ENCODE measurements at regions not wholly inside any gene's neighbourhood (a gene's known extent, or its start where the extent isn't known, plus 50 kb on each side); places are given as distances from the start of the nearest gene placed in this dataset.

DNA sequence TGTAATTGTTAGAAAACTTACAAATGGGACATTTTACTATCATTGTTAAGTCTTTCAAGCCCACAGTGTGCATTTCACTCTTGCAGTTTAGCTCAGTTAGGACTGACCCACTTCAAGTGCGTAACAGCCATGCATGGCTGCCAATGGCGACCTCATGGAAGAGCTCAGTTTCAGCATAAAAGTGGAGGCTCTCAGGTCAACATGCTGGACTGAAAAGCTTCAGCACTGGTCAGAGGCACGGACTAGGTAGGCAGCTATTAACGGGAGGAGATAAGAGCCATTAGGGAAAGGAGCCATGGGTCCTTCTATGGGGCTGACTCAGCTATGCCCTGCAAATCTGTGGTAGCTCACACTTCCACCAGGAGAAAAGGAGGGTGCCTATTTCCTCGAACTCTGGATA is 101.8 kb downstream of the TTLL2 start:
- no peak overlapping the region for H3K27ac ChIP-seq (ENCODE audit: low read length)
- no peaks in the 10 kb centered on the region for H4K20me1 ChIP-seq (ENCODE audit: insufficient read depth, low read depth, low read length)
- no peak overlapping the region for H3K4me3 ChIP-seq (ENCODE audit: low read length)
- H2AFZ ChIP-seq (ENCODE audit: low read length): no peak overlapping the region
- H3K9ac ChIP-seq (ENCODE audit: low read length): no peak overlapping the region
- no peaks in the 10 kb centered on the region for H3K4me1 ChIP-seq (ENCODE audit: low read length)
- H3K36me3 ChIP-seq (ENCODE audit: insufficient read depth, low read length): no peaks in the 10 kb centered on the region
- H3K9me3 ChIP-seq (ENCODE audit: low read length): no peaks in the 10 kb centered on the region
- H3K9me2 ChIP-seq (replicated peaks; ENCODE audit: insufficient read depth, low read length): no peaks in the 10 kb centered on the region
- no peaks in the 10 kb centered on the region for H3K27me3 ChIP-seq (ENCODE audit: low read length)
- no peaks in the 10 kb centered on the region for H3K79me2 ChIP-seq (ENCODE audit: low read length)
- no peak for DNase-seq
- no peak overlapping the region for H3K4me2 ChIP-seq (ENCODE audit: low read depth, low read length, poor library complexity, severe bottlenecking)

DNA sequence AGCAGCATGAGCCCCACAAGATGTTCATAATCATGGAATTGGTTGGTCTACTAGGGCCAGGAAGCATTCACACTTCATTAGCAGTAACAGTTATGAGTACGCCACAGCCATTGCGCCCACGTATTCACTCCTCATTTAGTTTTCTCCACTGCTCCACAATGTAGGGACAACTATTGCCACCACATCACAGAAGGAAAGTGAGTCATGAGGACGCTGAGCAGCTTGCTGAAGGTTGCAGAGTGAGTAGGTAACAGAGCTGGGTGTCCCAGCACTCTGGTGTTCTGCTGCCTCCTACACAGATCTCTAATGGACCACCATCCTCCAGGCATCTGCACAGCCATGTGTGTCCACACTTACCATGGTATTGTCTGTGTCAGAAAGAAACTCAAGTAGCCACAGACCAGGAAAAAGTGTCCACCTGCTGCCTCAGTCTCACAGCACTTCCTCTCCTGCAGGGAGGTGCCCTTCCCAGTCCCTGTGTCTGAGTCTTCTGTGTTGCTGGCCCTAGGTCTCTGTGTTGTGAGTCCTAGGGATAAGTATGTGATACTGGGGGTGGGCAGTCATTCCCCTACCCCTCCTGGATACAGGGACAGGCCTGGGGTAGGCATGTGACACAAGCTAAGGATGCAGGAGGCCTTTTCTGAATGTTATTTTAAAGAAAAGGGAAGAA is 103.9 kb downstream of the TTLL2 start:
- Histone ChIP-seq H3K4me1 (ENCODE audit: low read length) (no peaks in the 10 kb centered on the region), H3K9me2 (replicated peaks; ENCODE audit: insufficient read depth, low read length) (no peaks in the 10 kb centered on the region), H3K27ac (ENCODE audit: low read length) (no peak overlapping the region), H4K20me1 (ENCODE audit: insufficient read depth, low read depth, low read length) (no peaks in the 10 kb centered on the region), H3K9me3 (ENCODE audit: low read length) (no peaks in the 10 kb centered on the region), H2AFZ (ENCODE audit: low read length) (no peak overlapping the region), H3K9ac (ENCODE audit: low read length) (no peak overlapping the region), H3K36me3 (ENCODE audit: insufficient read depth, low read length) (no peaks in the 10 kb centered on the region), H3K79me2 (ENCODE audit: low read length) (no peaks in the 10 kb centered on the region), H3K4me2 (ENCODE audit: low read depth, low read length, poor library complexity, severe bottlenecking) (no peak overlapping the region), H3K27me3 (ENCODE audit: low read length) (no peaks in the 10 kb centered on the region), H3K4me3 (ENCODE audit: low read length) (no peak overlapping the region)
- no peak for DNase-seq

DNA sequence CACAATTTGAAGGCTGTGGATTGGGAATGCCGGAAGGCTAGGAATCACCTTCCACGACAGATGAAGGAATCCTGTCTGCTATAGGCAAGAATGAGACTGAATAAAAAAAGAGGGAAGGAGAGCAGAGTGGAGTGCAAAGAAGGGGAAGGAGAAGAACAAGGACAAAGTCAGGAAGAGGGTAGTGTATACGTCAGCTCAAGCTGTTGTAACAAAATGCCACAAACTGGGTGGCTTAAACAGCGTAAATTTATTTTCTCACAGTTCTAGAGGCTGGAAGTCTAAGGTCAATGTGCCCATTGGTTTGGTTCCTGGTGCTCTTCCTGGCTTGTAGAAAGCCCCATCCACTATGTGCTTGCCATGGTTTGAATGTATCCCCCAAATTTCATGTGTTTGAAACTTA is 104.5 kb downstream of the TTLL2 start:
- no peaks in the 10 kb centered on the region for H3K9me3 ChIP-seq (ENCODE audit: low read length)
- H3K9ac ChIP-seq (ENCODE audit: low read length): no peak overlapping the region
- H3K79me2 ChIP-seq (ENCODE audit: low read length): no peaks in the 10 kb centered on the region
- H3K4me1 ChIP-seq (ENCODE audit: low read length): no peaks in the 10 kb centered on the region
- H3K4me2 ChIP-seq (ENCODE audit: low read depth, low read length, poor library complexity, severe bottlenecking): no peak overlapping the region
- no peaks in the 10 kb centered on the region for H3K27me3 ChIP-seq (ENCODE audit: low read length)
- no peaks in the 10 kb centered on the region for H3K9me2 ChIP-seq (replicated peaks; ENCODE audit: insufficient read depth, low read length)
- no peaks in the 10 kb centered on the region for H3K36me3 ChIP-seq (ENCODE audit: insufficient read depth, low read length)
- no peak overlapping the region for H3K4me3 ChIP-seq (ENCODE audit: low read length)
- no peaks in the 10 kb centered on the region for H4K20me1 ChIP-seq (ENCODE audit: insufficient read depth, low read depth, low read length)
- H3K27ac ChIP-seq (ENCODE audit: low read length): no peak overlapping the region
- H2AFZ ChIP-seq (ENCODE audit: low read length): no peak overlapping the region
- DNase-seq: no peak

DNA sequence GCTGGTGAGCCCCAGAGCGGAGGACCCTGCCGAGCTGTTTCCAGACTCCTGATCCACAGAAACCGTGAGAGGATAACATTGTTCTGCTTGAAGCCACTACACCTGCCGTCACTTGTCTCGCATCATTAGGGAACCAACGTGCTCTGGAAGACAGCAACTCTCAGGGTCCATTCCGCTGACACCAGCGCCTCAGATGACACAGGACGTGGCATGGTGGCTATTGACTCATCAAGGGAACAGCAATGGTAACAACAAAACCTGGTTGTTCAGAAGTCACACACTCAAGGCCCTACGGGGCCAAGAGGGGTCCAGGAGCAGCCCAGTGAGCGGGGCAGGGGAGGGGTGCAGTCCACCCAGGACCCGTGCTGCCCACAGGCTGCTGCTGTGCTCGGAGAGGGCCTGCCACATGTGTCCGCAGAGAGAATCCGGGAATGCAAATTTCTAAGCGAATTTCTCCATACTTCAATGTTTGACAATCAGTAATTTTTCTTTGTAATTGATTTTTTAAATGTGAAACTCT is 110.4 kb downstream of the TTLL2 start:
- no peak for DNase-seq
- H3K4me2 ChIP-seq (ENCODE audit: low read depth, low read length, poor library complexity, severe bottlenecking): no peak overlapping the region
- no peaks in the 10 kb centered on the region for H3K36me3 ChIP-seq (ENCODE audit: insufficient read depth, low read length)
- H3K4me1 ChIP-seq (ENCODE audit: low read length): no peaks in the 10 kb centered on the region
- no peaks in the 10 kb centered on the region for H4K20me1 ChIP-seq (ENCODE audit: insufficient read depth, low read depth, low read length)
- no peak overlapping the region for H3K4me3 ChIP-seq (ENCODE audit: low read length)
- no peak overlapping the region for H3K27ac ChIP-seq (ENCODE audit: low read length)
- H3K9ac ChIP-seq (ENCODE audit: low read length): no peak overlapping the region
- no peaks in the 10 kb centered on the region for H3K27me3 ChIP-seq (ENCODE audit: low read length)
- no peaks in the 10 kb centered on the region for H3K79me2 ChIP-seq (ENCODE audit: low read length)
- no peaks in the 10 kb centered on the region for H3K9me2 ChIP-seq (replicated peaks; ENCODE audit: insufficient read depth, low read length)
- no peaks in the 10 kb centered on the region for H3K9me3 ChIP-seq (ENCODE audit: low read length)
- no peak overlapping the region for H2AFZ ChIP-seq (ENCODE audit: low read length)

DNA sequence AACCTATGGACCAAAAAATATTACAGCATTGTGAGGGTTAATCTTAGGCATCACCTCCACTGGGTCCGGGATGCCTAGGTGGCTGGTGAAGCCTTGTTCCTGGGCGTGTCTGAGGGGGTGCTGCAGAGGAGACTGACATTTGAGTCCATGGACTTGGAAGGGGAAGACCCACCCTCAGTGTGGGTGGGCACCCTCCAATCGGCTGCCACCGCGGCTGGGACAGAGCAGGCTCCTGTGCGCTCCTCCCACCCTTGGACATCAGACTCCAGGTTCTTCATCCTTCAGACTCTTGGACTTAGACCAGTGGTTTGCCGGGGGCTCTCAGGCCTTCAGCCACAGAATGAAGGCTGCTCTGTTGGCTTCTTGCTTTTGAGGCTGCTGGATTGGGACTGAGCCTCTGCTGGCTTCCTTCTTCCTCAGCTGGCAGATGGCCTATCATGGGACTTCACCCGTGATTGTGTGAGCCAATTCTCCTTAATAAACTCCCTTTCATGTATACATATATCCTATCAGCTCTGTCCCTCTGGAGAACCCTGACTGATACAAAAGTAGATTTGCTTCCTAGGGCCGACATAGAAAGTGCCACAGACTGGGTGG is 113.1 kb downstream of the TTLL2 start:
- Histone ChIP-seq H3K36me3 (ENCODE audit: insufficient read depth, low read length) (no peaks in the 10 kb centered on the region), H3K79me2 (ENCODE audit: low read length) (no peaks in the 10 kb centered on the region), H3K9ac (ENCODE audit: low read length) (no peak overlapping the region), H3K4me3 (ENCODE audit: low read length) (no peak overlapping the region), H4K20me1 (ENCODE audit: insufficient read depth, low read depth, low read length) (no peaks in the 10 kb centered on the region), H3K4me2 (ENCODE audit: low read depth, low read length, poor library complexity, severe bottlenecking) (no peak overlapping the region), H2AFZ (ENCODE audit: low read length) (no peak overlapping the region), H3K27me3 (ENCODE audit: low read length) (no peaks in the 10 kb centered on the region), H3K9me3 (ENCODE audit: low read length) (no peaks in the 10 kb centered on the region), H3K4me1 (ENCODE audit: low read length) (no peaks in the 10 kb centered on the region), H3K9me2 (replicated peaks; ENCODE audit: insufficient read depth, low read length) (no peaks in the 10 kb centered on the region), H3K27ac (ENCODE audit: low read length) (no peak overlapping the region)
- DNase-seq: no peak

DNA sequence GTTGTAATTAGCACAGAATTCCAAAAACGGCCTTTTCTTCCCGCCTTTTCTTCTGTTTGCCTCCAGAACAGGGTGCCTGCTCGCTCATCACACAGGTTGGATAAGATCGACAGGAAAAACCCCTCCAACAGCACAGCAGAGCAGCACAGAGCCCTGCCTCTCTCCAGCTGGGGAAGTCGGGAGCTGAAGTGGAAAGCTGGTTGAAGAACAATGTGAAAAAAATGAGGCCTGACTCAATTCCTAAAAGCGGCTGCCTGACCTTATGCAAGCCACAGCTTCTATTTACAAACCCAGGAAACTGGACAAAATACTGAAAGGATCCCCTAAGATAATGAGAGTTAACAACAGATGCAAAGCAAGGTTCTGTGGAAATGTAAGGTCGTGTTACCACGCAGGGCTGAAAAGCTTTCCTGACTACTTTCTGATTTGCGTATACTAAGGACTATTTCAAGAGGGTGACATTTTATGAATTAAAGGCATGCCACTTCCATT is 116.9 kb downstream of the TTLL2 start:
- H3K4me3 ChIP-seq (ENCODE audit: low read length): no peak overlapping the region
- no peaks in the 10 kb centered on the region for H3K9me3 ChIP-seq (ENCODE audit: low read length)
- H3K4me2 ChIP-seq (ENCODE audit: low read depth, low read length, poor library complexity, severe bottlenecking): no peak overlapping the region
- no peaks in the 10 kb centered on the region for H3K36me3 ChIP-seq (ENCODE audit: insufficient read depth, low read length)
- H4K20me1 ChIP-seq (ENCODE audit: insufficient read depth, low read depth, low read length): no peaks in the 10 kb centered on the region
- no peak overlapping the region for H2AFZ ChIP-seq (ENCODE audit: low read length)
- DNase-seq: no peak
- no peaks in the 10 kb centered on the region for H3K79me2 ChIP-seq (ENCODE audit: low read length)
- H3K9ac ChIP-seq (ENCODE audit: low read length): no peak overlapping the region
- no peaks in the 10 kb centered on the region for H3K4me1 ChIP-seq (ENCODE audit: low read length)
- no peaks in the 10 kb centered on the region for H3K27me3 ChIP-seq (ENCODE audit: low read length)
- no peak overlapping the region for H3K27ac ChIP-seq (ENCODE audit: low read length)
- H3K9me2 ChIP-seq (replicated peaks; ENCODE audit: insufficient read depth, low read length): no peaks in the 10 kb centered on the region

DNA sequence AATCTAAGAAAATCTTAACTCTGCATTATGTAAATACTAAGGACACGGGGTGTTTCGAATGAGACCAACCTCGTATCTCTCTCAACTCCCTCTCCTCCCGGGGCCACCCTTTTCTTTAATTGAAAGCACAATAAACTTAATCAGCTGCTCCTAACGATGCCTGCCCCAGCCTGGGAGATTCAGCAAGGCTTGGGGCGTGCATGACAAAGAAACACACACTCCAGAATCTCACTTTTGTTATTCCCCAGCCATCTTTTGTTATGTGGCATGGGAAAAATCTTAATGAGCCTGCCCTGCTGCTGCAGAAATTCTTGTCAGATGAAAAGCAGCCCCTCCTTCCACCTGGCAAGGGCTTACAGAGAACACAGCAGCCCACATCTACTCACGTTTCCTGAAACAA is 117.4 kb downstream of the TTLL2 start:
- H3K79me2 ChIP-seq (ENCODE audit: low read length): no peaks in the 10 kb centered on the region
- H3K4me1 ChIP-seq (ENCODE audit: low read length): no peaks in the 10 kb centered on the region
- H3K27me3 ChIP-seq (ENCODE audit: low read length): no peaks in the 10 kb centered on the region
- no peak overlapping the region for H2AFZ ChIP-seq (ENCODE audit: low read length)
- no peaks in the 10 kb centered on the region for H3K36me3 ChIP-seq (ENCODE audit: insufficient read depth, low read length)
- DNase-seq: no peak
- H3K4me2 ChIP-seq (ENCODE audit: low read depth, low read length, poor library complexity, severe bottlenecking): no peak overlapping the region
- no peaks in the 10 kb centered on the region for H3K9me2 ChIP-seq (replicated peaks; ENCODE audit: insufficient read depth, low read length)
- H4K20me1 ChIP-seq (ENCODE audit: insufficient read depth, low read depth, low read length): no peaks in the 10 kb centered on the region
- no peaks in the 10 kb centered on the region for H3K9me3 ChIP-seq (ENCODE audit: low read length)
- H3K27ac ChIP-seq (ENCODE audit: low read length): no peak overlapping the region
- no peak overlapping the region for H3K9ac ChIP-seq (ENCODE audit: low read length)
- H3K4me3 ChIP-seq (ENCODE audit: low read length): no peak overlapping the region

DNA sequence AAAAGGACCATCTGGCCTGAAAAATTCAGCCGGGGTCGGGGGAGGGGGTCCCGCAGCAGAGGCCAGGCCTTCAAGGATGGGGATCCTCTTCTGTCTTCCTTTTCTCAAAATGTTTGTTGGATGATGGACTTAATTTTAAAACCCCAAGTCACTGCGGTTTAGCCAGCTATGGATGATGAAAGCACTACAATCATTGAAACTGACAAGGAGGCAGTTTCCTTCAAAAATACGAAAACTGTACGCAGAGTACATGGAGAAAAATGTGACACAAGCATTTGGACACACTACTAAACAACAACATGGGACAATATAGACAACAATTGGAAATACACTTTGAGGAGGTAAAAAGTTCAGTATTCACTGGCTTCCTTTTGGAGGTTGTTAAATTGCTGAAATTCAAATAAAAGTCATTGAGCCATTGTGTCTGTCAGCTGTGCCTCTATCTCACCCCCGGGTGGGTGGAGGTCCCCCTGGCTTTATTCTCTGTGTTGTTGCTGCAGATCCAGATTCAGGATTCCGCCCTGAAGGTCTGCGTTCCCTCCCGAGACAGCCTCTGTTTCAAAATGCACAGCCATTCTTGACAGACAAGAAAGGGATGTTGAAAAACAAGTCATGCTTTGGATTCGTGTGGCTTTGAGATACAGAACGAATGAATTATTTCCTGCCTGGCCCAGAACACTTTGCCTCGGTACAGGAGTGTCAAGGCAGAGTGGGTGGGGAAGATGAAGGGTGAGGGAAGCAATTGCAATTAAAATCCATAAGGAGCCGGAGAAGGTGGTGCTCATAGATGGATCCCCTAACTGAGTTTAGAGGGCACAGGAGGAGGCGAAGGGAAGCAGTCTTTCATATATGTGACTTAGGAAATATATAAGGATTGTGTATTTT is 118.2 kb downstream of the TTLL2 start:
- Histone ChIP-seq H3K9me3 (ENCODE audit: low read length) (no peaks in the 10 kb centered on the region), H3K9me2 (replicated peaks; ENCODE audit: insufficient read depth, low read length) (no peaks in the 10 kb centered on the region), H3K27ac (ENCODE audit: low read length) (no peak overlapping the region), H4K20me1 (ENCODE audit: insufficient read depth, low read depth, low read length) (no peaks in the 10 kb centered on the region), H3K4me3 (ENCODE audit: low read length) (no peak overlapping the region), H3K4me2 (ENCODE audit: low read depth, low read length, poor library complexity, severe bottlenecking) (no peak overlapping the region), H3K4me1 (ENCODE audit: low read length) (no peaks in the 10 kb centered on the region), H3K36me3 (ENCODE audit: insufficient read depth, low read length) (no peaks in the 10 kb centered on the region), H3K27me3 (ENCODE audit: low read length) (no peaks in the 10 kb centered on the region), H3K79me2 (ENCODE audit: low read length) (no peaks in the 10 kb centered on the region), H3K9ac (ENCODE audit: low read length) (no peak overlapping the region), H2AFZ (ENCODE audit: low read length) (no peak overlapping the region)
- no peak for DNase-seq

Measured in Karpas-422 (cell line).